ENCODE measurements at regions not wholly inside any gene's neighbourhood (a gene's known extent, or its start where the extent isn't known, plus 50 kb on each side); places are given as distances from the start of the nearest gene placed in this dataset.

DNA sequence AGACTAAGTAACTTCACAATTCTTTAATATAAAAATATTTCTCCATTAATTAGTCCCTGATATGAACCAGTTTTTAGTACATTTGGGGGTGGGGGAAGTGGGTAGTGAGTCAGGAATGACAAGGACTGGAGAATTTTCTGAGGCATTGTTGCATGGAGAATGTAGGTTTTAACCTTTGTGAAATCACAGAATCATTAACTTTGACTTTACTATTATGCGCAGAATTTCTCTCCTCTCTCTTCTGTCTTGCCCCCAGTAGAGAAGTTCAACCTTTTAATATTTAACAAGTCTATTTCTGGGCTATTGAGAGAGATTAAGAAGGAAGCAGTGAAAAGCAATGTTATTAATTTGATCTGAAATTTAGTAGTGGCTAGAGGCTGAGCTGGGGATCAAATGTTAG lies 597.0 kb downstream of the PCDH18 start:
- TF ChIP-seq, protein P1, sequence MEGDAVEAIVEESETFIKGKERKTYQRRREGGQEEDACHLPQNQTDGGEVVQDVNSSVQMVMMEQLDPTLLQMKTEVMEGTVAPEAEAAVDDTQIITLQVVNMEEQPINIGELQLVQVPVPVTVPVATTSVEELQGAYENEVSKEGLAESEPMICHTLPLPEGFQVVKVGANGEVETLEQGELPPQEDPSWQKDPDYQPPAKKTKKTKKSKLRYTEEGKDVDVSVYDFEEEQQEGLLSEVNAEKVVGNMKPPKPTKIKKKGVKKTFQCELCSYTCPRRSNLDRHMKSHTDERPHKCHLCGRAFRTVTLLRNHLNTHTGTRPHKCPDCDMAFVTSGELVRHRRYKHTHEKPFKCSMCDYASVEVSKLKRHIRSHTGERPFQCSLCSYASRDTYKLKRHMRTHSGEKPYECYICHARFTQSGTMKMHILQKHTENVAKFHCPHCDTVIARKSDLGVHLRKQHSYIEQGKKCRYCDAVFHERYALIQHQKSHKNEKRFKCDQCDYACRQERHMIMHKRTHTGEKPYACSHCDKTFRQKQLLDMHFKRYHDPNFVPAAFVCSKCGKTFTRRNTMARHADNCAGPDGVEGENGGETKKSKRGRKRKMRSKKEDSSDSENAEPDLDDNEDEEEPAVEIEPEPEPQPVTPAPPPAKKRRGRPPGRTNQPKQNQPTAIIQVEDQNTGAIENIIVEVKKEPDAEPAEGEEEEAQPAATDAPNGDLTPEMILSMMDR (IDR thresholded peaks at IDR 0.05), result no peak
- TF ChIP-seq POLR2AphosphoS5 (IDR thresholded peaks at IDR 0.05; ENCODE audit: low read depth, low read length) (no peak), SIN3A (IDR thresholded peaks at IDR 0.05; ENCODE audit: borderline replicate concordance, insufficient read depth, low read depth, low read length) (no peak), TCF7L2 (IDR thresholded peaks at IDR 0.05; ENCODE audit: low read depth, low read length) (no peak)
- TF ChIP-seq, protein P2, sequence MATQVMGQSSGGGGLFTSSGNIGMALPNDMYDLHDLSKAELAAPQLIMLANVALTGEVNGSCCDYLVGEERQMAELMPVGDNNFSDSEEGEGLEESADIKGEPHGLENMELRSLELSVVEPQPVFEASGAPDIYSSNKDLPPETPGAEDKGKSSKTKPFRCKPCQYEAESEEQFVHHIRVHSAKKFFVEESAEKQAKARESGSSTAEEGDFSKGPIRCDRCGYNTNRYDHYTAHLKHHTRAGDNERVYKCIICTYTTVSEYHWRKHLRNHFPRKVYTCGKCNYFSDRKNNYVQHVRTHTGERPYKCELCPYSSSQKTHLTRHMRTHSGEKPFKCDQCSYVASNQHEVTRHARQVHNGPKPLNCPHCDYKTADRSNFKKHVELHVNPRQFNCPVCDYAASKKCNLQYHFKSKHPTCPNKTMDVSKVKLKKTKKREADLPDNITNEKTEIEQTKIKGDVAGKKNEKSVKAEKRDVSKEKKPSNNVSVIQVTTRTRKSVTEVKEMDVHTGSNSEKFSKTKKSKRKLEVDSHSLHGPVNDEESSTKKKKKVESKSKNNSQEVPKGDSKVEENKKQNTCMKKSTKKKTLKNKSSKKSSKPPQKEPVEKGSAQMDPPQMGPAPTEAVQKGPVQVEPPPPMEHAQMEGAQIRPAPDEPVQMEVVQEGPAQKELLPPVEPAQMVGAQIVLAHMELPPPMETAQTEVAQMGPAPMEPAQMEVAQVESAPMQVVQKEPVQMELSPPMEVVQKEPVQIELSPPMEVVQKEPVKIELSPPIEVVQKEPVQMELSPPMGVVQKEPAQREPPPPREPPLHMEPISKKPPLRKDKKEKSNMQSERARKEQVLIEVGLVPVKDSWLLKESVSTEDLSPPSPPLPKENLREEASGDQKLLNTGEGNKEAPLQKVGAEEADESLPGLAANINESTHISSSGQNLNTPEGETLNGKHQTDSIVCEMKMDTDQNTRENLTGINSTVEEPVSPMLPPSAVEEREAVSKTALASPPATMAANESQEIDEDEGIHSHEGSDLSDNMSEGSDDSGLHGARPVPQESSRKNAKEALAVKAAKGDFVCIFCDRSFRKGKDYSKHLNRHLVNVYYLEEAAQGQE (IDR thresholded peaks at IDR 0.05; ENCODE audit: insufficient read depth in 1 of 2, low read depth in 2 of 2, low read length in 1 of 2), result no peak

Data from Panc1 (cell line).